Right lobe of liver (tissue), 6 donors: ENCODE measurements at regions not wholly inside any gene's neighbourhood (a gene's known extent, or its start where the extent isn't known, plus 50 kb on each side); places are given as distances from the start of the nearest gene placed in this dataset.

Experiments
- ATAC-seq, 4 donors: fragments of 200-7000 bp; cut with Tn5 transposase; one replicate each; pipeline ENCODE4 v1.9.1; 2020; ENCODE audit warnings: mild to moderate bottlenecking in 4 of 4, moderate library complexity in 4 of 4
- DNase-seq, 3 donors: peaks; one replicate each; pipeline ENCODE4 v3.0.0-alpha.2; 2020
- H3K27ac ChIP-seq, 3 donors: fragments of 200-600 bp; one replicate each; pipeline ENCODE4 v1.8.0; 2022
- H3K27me3 ChIP-seq, 2 donors: fragments of 200-600 bp; one replicate each; pipeline ENCODE4 v1.8.0; 2022
- H3K36me3 ChIP-seq, 4 donors: fragments of 200-600 bp; sonication (generic) in 1 of 4; one replicate each; pipeline versions ENCODE4 v1.5.1 to v1.8.0; 2017 to 2022; ENCODE audit warnings: control low read depth in 1 of 4
- H3K4me1 ChIP-seq, 4 donors: fragments of 200-600 bp; sonication (generic) in 1 of 4; one replicate each; pipeline versions ENCODE4 v1.5.1 to v1.8.0; 2017 to 2022; ENCODE audit warnings: control low read depth in 1 of 4
- H3K4me3 ChIP-seq, 3 donors: fragments of 200-600 bp; one replicate each; pipeline ENCODE4 v1.8.0; 2022
- H3K9me3 ChIP-seq, 4 donors: fragments of 200-600 bp; sonication (generic) in 1 of 4; one replicate each; pipeline versions ENCODE4 v1.5.1 to v1.8.0; 2017 to 2022; ENCODE audit warnings: control low read depth in 1 of 4
- CTCF ChIP-seq, 4 donors: fragments of 200-600 bp in 3 of 4; fragments of 450-650 bp in 1 of 4; IDR thresholded peaks; one replicate each; pipeline versions ENCODE4 v1.5.1 to v1.8.0; 2016 to 2022; ENCODE audit warnings: antibody characterized with exemption in 4 of 4, mild to moderate bottlenecking in 2 of 4
- POLR2A ChIP-seq: fragments of 450-650 bp; IDR thresholded peaks from one replicate; pipeline ENCODE4 v1.6.1; 2017; ENCODE audit warnings: antibody characterized with exemption, mild to moderate bottlenecking
- WGBS: methylation state at CpG from one replicate; pipeline ENCODE4 v1.1.6; 2018; ENCODE audit warnings: low coverage, low lambda C conversion rate; ENCODE audit not compliant: insufficient coverage; ENCODE audit errors: missing lambda C conversion rate; 5-methylcytosine and 5-hydroxymethylcytosine counted together
- intact Hi-C, 2 donors: fragments of 100-400 bp; cut with DNase I; formaldehyde crosslinking; loops; one replicate each; pipeline versions ENCODE4 v1.11.2 to v1.14.1; 2022
- donor health status: DM: no; HTN: yes; CAD: no.
- donor health status: DM: no; HTN: no; CAD: no.
- donor health status: DM: no; HTN: no; CAD: no.
- donor health status: DM: no; HTN: yes; CAD: no.
- donor health status: DM: no; HTN: yes; CAD: no.

GRCh38 chr5:98258939-98259338, 514.5 kb upstream of the RGMB start:
- no peak overlapping the region for H3K27ac ChIP-seq
- DNase-seq (no peak), ATAC-seq (no peak)
- H3K27me3 ChIP-seq: no peaks in the 10 kb centered on the region
- 16% methylated on average over 2 of the region's 3 CpGs for WGBS
- no peaks in the 10 kb centered on the region for H3K4me1 ChIP-seq
- no peak overlapping the region for H3K4me3 ChIP-seq
- no peaks in the 10 kb centered on the region for H3K9me3 ChIP-seq
- no peak for TF ChIP-seq POLR2A
- no peak for TF ChIP-seq CTCF (IDR thresholded peaks at IDR 0.05)
- no peaks in the 10 kb centered on the region for H3K36me3 ChIP-seq
- intact Hi-C loops: no loop called here

GRCh38 chr5:98259595-98259994, 513.9 kb upstream of the RGMB start:
- WGBS: 67% methylated on average over 1 of the region's 3 CpGs
- Histone ChIP-seq H3K27me3 (no peaks in the 10 kb centered on the region), H3K36me3 (no peaks in the 10 kb centered on the region), H3K4me1 (no peaks in the 10 kb centered on the region), H3K27ac (no peak overlapping the region), H3K9me3 (no peaks in the 10 kb centered on the region), H3K4me3 (no peak overlapping the region)
- no peak for ATAC-seq
- intact Hi-C loops: no loop called here
- DNase-seq: no peak
- TF ChIP-seq CTCF (IDR thresholded peaks at IDR 0.05): no peak

GRCh38 chr5:98263084-98263483, 510.4 kb upstream of the RGMB start:
- H3K36me3 ChIP-seq: no peaks in the 10 kb centered on the region
- H3K4me1 ChIP-seq: no peaks in the 10 kb centered on the region
- 71% methylated on average over 2 of the region's 2 CpGs for WGBS
- H3K27me3 ChIP-seq: no peaks in the 10 kb centered on the region
- no peak overlapping the region for H3K4me3 ChIP-seq
- no peaks in the 10 kb centered on the region for H3K9me3 ChIP-seq
- DNase-seq (no peak), ATAC-seq (no peak)
- no peak overlapping the region for H3K27ac ChIP-seq
- intact Hi-C loops: no loop called here
- no peak for TF ChIP-seq CTCF (IDR thresholded peaks at IDR 0.05)
- TF ChIP-seq POLR2A: no peak

- H3K27me3 ChIP-seq: no peaks in the 10 kb centered on the region
- TF ChIP-seq CTCF (IDR thresholded peaks at IDR 0.05): no peak
- TF ChIP-seq POLR2A: no peak
- DNase-seq: no peak
- ATAC-seq: no peak
- no peak overlapping the region for H3K4me3 ChIP-seq
- no peak overlapping the region for H3K27ac ChIP-seq
- H3K36me3 ChIP-seq: no peaks in the 10 kb centered on the region
- H3K9me3 ChIP-seq: no peaks in the 10 kb centered on the region
- intact Hi-C loops: no loop called here
- no peaks in the 10 kb centered on the region for H3K4me1 ChIP-seq
- WGBS: 51% methylated on average over 2 of the region's 7 CpGs
Observed at GRCh38 chr5:98268162-98268860, 505.2 kb upstream of the RGMB start.

- WGBS: 50% methylated on average over 1 of the region's 1 CpG
- no peak overlapping the region for H3K27ac ChIP-seq
- H3K4me1 ChIP-seq: no peaks in the 10 kb centered on the region
- H3K4me3 ChIP-seq: no peak overlapping the region
- no peak for DNase-seq
- intact Hi-C loops: no loop called here
- no peak for ATAC-seq
- H3K9me3 ChIP-seq: no peaks in the 10 kb centered on the region
- no peaks in the 10 kb centered on the region for H3K36me3 ChIP-seq
- H3K27me3 ChIP-seq: no peaks in the 10 kb centered on the region
- TF ChIP-seq CTCF (IDR thresholded peaks at IDR 0.05): no peak
- no peak for TF ChIP-seq POLR2A
Observed at GRCh38 chr5:98275980-98276379, 497.5 kb upstream of the RGMB start.
